Left colon (tissue), 2 donors: ENCODE measurements at regions not wholly inside any gene's neighbourhood (a gene's known extent, or its start where the extent isn't known, plus 50 kb on each side); places are given as distances from the start of the nearest gene placed in this dataset.
A peak's percentile ranks its signal among the peaks of the same experiment; 100 is the strongest.

Source experiments
- ATAC-seq: fragments of 200-7000 bp; cut with Tn5 transposase; one replicate; pipeline ENCODE4 v1.9.1; 2020; ENCODE audit warnings: mild to moderate bottlenecking, moderate library complexity
- DNase-seq, 2 donors: peaks; one replicate each; pipeline ENCODE4 v3.0.0-alpha.2; 2020
- intact Hi-C, 2 donors: fragments of 100-400 bp; cut with DNase I in 1 of 2; cut with micrococcal nuclease in 1 of 2; formaldehyde crosslinking; loops; one replicate each; pipeline versions ENCODE4 v1.11.2 to v1.14.0; 2022; cut with DNase I, micrococcal nuclease
- donor health status: DM: no; HTN: no; CAD: no.
- donor health status: DM: yes; HTN: yes; CAD: no.

GRCh38 chr5:143557061-143557818 is 153.8 kb upstream of the NR3C1 start:
- intact Hi-C loops, result no loop called here
- DNase-seq, result no peak
- ATAC-seq, result no peak

- no peak for DNase-seq
- intact Hi-C loops, result no loop called here
- ATAC-seq, result peak; percentile 58
These were observed 151.5 kb upstream of the NR3C1 start for GRCh38 chr5:143554918-143555477.

DNA sequence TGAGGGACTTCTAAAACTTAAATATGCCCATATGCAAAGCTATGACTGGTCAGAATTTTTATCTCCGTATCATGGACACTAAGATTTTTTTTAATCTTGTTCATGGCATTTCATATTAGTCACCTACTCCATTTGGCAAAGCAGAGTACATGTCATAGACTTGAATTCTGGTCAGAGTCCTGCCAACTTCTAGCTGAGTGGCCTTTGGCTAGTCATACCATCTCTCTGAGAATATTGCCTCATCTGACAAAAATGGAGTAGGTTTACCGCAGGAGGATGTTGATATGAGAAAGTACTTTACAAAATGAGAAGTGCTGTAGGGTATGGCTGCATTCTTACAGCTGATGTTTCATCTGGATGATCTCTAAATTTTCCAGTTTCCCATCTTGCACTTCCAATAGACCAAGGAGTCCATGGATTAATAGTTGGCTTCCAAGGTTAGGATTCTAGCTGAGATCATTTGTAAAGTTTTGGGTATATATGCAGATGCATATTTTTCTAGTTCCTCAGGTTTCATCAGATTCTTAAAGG is 150.8 kb upstream of the NR3C1 start:
- intact Hi-C loops, result no loop called here
- no peak for ATAC-seq

DNA sequence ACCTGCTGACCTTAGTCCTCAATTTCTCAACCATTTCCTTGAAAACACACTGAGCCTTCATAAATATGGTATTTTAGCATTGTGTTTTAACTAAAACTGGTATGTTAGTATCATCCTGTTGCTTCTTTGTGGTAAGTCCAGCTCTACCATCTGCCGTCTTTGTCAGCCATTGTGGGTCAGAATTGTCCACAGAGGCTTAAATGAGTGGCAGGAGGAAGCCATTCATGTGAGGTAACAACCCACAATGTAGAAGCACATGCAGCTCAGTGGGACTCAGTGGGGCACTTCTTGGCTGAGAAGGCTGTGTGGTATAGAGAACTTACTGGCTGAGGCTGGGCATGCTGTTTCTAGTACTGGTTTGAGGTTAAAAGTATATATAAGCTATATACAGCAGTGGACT is 149.2 kb upstream of the NR3C1 start:
- intact Hi-C loops, result no loop called here
- ATAC-seq (no peak), DNase-seq (no peak)

More for the DNA sequence above, 150.8 kb upstream of the NR3C1 start:
- no peak for DNase-seq

GRCh38 chr5:143551820-143552251 is 148.3 kb upstream of the NR3C1 start:
- intact Hi-C loops, result no loop called here
- DNase-seq (no peak), ATAC-seq (no peak)

DNA sequence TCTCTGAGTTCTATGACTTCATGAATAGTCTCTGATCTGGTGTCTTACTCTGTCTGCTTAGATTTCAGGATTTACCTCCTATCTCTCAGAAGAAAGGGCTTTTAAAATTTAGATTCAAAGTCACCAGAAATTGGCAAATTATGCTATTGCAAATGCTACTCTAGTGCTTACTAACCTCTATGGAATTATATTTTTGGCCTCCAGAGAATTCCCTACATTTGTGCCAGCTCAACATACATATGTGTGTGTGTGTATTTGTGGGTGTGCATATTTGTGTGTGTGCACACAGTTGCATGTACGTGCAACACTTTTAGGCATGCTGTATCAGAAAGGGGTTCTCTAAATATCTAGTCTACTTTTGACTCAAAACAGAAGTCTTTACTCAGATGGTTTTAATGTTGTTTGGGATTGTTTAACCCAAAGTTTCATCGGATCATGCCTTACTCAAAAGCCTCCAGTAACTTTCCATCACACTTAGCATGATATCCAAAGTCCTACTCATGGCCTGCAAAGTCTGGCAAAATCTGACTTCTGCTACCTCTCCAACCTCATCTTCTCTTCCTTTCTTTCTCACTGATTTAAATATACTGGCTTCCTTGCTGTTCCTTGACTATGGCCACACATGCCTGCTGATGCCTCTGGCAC is 147.6 kb upstream of the NR3C1 start:
- intact Hi-C loops, result no loop called here
- ATAC-seq, result no peak
- DNase-seq, result no peak

DNA sequence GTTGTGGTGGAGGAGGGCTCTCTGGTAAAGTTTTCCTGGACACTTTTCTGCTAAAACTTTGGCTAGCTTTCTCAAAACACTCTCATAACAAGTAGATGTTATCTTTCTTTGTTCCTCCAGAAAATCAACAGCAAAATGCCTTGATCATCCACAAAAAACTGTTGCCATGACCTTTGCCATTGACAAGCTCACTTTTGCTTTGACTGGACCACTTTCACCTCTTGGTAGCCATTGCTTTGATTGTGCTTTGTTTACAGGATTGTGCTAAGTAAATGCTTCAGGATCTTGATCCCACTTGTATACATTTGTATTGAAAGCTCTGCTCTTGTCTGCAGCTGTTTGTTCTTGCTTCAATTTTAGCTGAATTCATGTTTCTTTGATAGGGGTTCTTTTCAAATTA is 143.9 kb upstream of the NR3C1 start:
- ATAC-seq, result no peak
- no peak for DNase-seq
- intact Hi-C loops, result no loop called here

GRCh38 chr5:143546394-143546793 is 142.9 kb upstream of the NR3C1 start:
- ATAC-seq, result no peak
- intact Hi-C loops, result no loop called here

GRCh38 chr5:143544606-143545005 is 141.1 kb upstream of the NR3C1 start:
- intact Hi-C loops, result no loop called here

More at GRCh38 chr5:143546394-143546793, 142.9 kb upstream of the NR3C1 start:
- no peak for DNase-seq

GRCh38 chr5:143543358-143544255 is 140.1 kb upstream of the NR3C1 start:
- ATAC-seq (no peak), DNase-seq (no peak)
- intact Hi-C loops, result no loop called here

More at GRCh38 chr5:143544606-143545005, 141.1 kb upstream of the NR3C1 start:
- no peak for DNase-seq
- no peak for ATAC-seq

GRCh38 chr5:143542798-143543144 is 139.3 kb upstream of the NR3C1 start:
- ATAC-seq, result no peak
- intact Hi-C loops, result no loop called here
- no peak for DNase-seq

- no peak for ATAC-seq
These were observed 138.7 kb upstream of the NR3C1 start for GRCh38 chr5:143541943-143542797.

GRCh38 chr5:143539742-143540141 is 136.3 kb upstream of the NR3C1 start:
- intact Hi-C loops, result no loop called here
- DNase-seq, result no peak
- no peak for ATAC-seq

More at GRCh38 chr5:143541943-143542797, 138.7 kb upstream of the NR3C1 start:
- DNase-seq, result no peak
- intact Hi-C loops, result no loop called here

GRCh38 chr5:143537056-143537455 is 133.6 kb upstream of the NR3C1 start:
- ATAC-seq (no peak), DNase-seq (no peak)
- intact Hi-C loops, result no loop called here

DNA sequence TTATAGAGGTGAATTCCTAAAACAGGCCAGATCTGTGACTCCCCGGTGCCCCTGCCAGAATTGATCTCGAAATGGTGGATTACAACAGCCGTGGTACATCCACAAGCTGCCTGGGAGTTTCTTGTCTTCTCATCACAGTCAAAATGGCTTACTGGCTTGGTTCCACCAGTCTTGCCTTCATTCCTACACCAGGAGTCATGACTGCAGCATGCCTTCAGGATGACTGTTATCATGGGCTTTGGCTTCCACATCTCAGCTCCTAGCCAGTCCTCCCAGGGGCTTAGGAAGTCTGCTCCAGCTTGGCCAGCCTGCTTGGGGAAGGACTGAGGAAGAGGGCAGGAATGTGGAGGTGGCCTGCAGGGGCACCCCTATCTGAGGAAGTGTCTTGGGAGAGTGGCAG is 132.9 kb upstream of the NR3C1 start:
- DNase-seq (no peak), ATAC-seq (no peak)
- intact Hi-C loops, result no loop called here

GRCh38 chr5:143534761-143535154 is 131.3 kb upstream of the NR3C1 start:
- DNase-seq, result no peak
- no peak for ATAC-seq
- intact Hi-C loops, result no loop called here

DNA sequence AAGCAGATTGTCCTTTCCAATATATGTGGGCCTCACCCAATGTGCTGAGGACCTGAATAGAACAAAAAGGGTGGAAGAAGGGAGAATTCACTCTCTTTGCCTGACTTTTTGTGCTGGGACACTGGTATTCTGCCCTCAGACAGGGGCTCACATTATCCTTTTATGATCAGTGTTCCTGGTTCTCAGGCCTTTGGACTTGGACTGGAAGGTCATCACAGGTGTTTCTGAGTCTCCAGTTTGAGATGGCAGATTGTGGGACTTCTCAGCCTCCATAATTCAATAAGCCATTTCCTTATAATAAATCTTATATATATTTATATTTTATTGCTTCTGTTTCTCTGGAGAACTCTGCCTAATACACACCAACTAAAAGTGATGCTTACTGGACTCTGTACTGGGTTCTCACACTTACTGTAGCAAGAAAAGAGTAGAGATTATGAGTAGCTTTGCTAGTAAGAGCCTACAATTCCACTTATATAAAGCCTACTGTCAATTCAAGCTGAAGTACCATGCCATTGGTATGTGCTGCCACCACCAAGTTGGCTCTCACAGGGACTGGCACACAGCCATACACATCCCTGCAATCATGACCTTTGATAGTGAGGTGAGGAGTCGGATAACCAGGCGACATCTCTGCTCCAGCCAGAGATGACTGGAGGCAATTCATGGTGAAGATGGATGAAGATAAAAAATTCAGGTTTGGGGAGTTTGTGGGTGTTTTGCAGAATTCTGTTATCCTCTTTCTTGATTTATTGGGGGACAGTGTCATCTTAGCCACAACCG is 130.7 kb upstream of the NR3C1 start:
- DNase-seq (no peak), ATAC-seq (no peak)
- intact Hi-C loops, result no loop called here
